ENCODE measurements at regions not wholly inside any gene's neighbourhood (a gene's known extent, or its start where the extent isn't known, plus 50 kb on each side); places are given as distances from the start of the nearest gene placed in this dataset.

- DNase-seq = no peak
Observed at GRCh38 chr16:79365702-79366101, 234.8 kb downstream of the MAF start.

GRCh38 chr16:79363484-79363883 is 237.1 kb downstream of the MAF start:
- DNase-seq = no peak

- no peak for DNase-seq
Observed at GRCh38 chr16:79363035-79363434, 237.5 kb downstream of the MAF start.

- no peak for DNase-seq
Observed at GRCh38 chr16:79362300-79362970, 238.1 kb downstream of the MAF start.

- DNase-seq = no peak
Observed at GRCh38 chr16:79361132-79361751, 239.3 kb downstream of the MAF start.

GRCh38 chr16:79360267-79360666 is 240.3 kb downstream of the MAF start:
- no peak for DNase-seq

- no peak for DNase-seq
Observed at GRCh38 chr16:79359082-79359481, 241.5 kb downstream of the MAF start.

- no peak for DNase-seq
Observed at GRCh38 chr16:79358188-79358587, 242.3 kb downstream of the MAF start.

GRCh38 chr16:79355600-79356358 is 244.8 kb downstream of the MAF start:
- DNase-seq = no peak

GRCh38 chr16:79351927-79352326 is 248.6 kb downstream of the MAF start:
- DNase-seq = no peak

- no peak for DNase-seq
Observed at GRCh38 chr16:79349803-79350202, 250.7 kb downstream of the MAF start.

- no peak for DNase-seq
Observed at GRCh38 chr16:79348521-79349306, 251.8 kb downstream of the MAF start.

- no peak for DNase-seq
Observed at GRCh38 chr16:79347277-79347676, 253.3 kb downstream of the MAF start.

GRCh38 chr16:79339863-79340262 is 260.7 kb downstream of the MAF start:
- peak; percentile 18 for DNase-seq

- no peak for DNase-seq
Observed at GRCh38 chr16:79337906-79338305, 262.6 kb downstream of the MAF start.

- no peak for DNase-seq
Observed at GRCh38 chr16:79336437-79337229, 263.9 kb downstream of the MAF start.

- DNase-seq = no peak
Observed at GRCh38 chr16:79334127-79334526, 266.4 kb downstream of the MAF start.

GRCh38 chr16:79331066-79331465 is 269.5 kb downstream of the MAF start:
- DNase-seq = no peak

- no peak for DNase-seq
Observed at GRCh38 chr16:79329967-79330366, 270.6 kb downstream of the MAF start.

GRCh38 chr16:79329166-79329521 is 271.4 kb downstream of the MAF start:
- no peak for DNase-seq

GRCh38 chr16:79328402-79329165 is 272.0 kb downstream of the MAF start:
- DNase-seq = peak; percentile 23

- no peak for DNase-seq
Observed at GRCh38 chr16:79327836-79328235, 272.7 kb downstream of the MAF start.

Measured in NCI-H524 treated with DMSO at 0.1 percent for 48 hours (cell line).